Endothelial cell of umbilical vein (primary cell): ENCODE measurements at regions not wholly inside any gene's neighbourhood (a gene's known extent, or its start where the extent isn't known, plus 50 kb on each side); places are given as distances from the start of the nearest gene placed in this dataset.

ENCODE experiments used
- CTCF ChIP-seq, 2 donors: IDR thresholded peaks; 1 replicate in 1 of 2; 2 replicates in 1 of 2; pipeline ENCODE4 v1.5.1; 2011; ENCODE audit warnings: low read length in 2 of 2, mild to moderate bottlenecking in 2 of 2, moderate library complexity in 2 of 2, control low read depth in 1 of 2, inconsistent platforms in 1 of 2, low read depth in 1 of 2; ENCODE audit not compliant: insufficient read depth in 1 of 2; ENCODE audit errors: extremely low read depth in 1 of 2
- EZH2 ChIP-seq: IDR thresholded peaks from 2 replicates; pipeline ENCODE4 v1.6.1; 2012; ENCODE audit warnings: borderline replicate concordance, low read depth, mild to moderate bottlenecking, moderate library complexity, low read length, inconsistent platforms; ENCODE audit not compliant: severe bottlenecking
- GATA2 ChIP-seq: IDR thresholded peaks from 2 replicates; pipeline ENCODE4 v1.7.0; 2011; ENCODE audit warnings: low read depth, mild to moderate bottlenecking, moderate library complexity, mixed read lengths, low read length; ENCODE audit not compliant: insufficient read length, insufficient read depth
- POLR2A ChIP-seq: IDR thresholded peaks from 2 replicates; pipeline ENCODE4 v1.6.1; 2012; ENCODE audit warnings: low read depth, mild to moderate bottlenecking, control low read depth, low read length
- POLR2AphosphoS5 ChIP-seq: IDR thresholded peaks from 2 replicates; pipeline ENCODE4 v1.6.1; 2012; ENCODE audit warnings: low read depth, mild to moderate bottlenecking, control low read depth, low read length, moderate library complexity; ENCODE audit not compliant: insufficient read depth

DNA sequence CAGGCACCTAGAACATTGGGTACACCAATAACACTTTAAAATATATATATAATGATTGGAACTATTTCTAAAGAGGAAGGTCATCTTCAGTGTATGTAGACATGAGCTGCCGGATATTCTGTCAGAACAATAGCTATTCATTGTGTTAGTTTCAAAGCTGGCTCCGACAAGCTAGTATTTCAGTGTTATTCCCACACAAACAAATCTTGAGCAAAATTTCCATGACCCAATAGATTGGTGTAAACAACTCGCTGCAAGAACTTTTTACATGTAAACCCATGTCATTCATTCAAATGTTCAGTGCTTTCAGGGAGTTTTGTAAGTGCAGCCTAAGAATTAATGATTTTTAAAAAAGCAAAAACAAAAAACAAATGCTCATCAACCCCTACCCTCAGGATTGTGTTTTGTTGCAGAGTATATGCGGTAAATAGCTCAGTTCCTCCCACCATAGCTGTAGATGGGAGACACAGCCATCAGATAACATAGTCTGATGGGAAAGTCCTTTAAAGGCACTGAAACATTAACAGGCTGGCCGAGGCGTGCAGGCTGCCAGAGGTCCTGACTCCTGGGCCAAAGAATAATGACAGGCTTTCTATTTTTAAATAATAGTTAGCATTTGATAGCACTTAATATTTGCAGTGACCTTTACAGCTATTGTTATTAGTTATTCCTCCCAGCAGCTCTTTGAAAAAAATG is 150.3 kb upstream of the ARHGAP5 start:
- TF ChIP-seq POLR2A (no peak), POLR2AphosphoS5 (no peak), CTCF (IDR thresholded peaks at IDR 0.05; ENCODE audit: extremely low read depth in 1 of 2, insufficient read depth in 1 of 2, low read depth in 1 of 2, low read length in 2 of 2) (no peak), EZH2 (no peak), GATA2 (no peak)
